ENCODE measurements at regions not wholly inside any gene's neighbourhood (a gene's known extent, or its start where the extent isn't known, plus 50 kb on each side); places are given as distances from the start of the nearest gene placed in this dataset.
"Not testable (repeated sequence)": the region's sequence is repeated elsewhere in the genome, so short reads cannot be mapped to it uniquely, and the experiment has no call there.

DNA sequence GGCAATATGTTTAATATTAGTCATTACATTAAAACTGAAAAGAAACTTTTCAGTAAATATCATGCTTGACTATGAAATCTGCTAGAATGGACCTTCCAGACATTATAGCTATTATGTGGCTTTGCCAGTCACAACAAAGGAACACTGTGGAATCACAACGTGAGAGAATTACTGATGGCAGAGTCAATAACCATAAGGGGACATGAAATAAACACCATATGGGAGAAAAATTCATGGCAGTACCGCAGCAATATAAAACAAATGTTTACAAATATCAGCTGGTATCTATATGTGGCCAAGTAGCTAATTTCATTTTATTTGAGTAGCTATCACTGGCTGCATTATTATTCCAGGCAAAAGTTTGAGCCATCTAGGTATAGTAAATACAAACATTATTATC is 1818.6 kb downstream of the PCDH9 start:
- H3K4me3 ChIP-seq (ENCODE audit: low read length): no peak overlapping the region
- no peak for DNase-seq (ENCODE audit: low read depth, low spot score)
- H3K27ac ChIP-seq (ENCODE audit: low read length): no peak overlapping the region
- no peaks in the 10 kb centered on the region for H3K4me1 ChIP-seq (ENCODE audit: control insufficient read depth, insufficient read depth, low read length)
- H3K9me3 ChIP-seq (ENCODE audit: control insufficient read depth, insufficient read depth, low read length): no peaks in the 10 kb centered on the region
- no peaks in the 10 kb centered on the region for H3K36me3 ChIP-seq (ENCODE audit: control insufficient read depth, insufficient read depth, low read length)
- no CpG with 5 or more reads among the region's 2 CpGs for WGBS (ENCODE audit: insufficient coverage, insufficient read length)
- no peaks in the 10 kb centered on the region for H3K27me3 ChIP-seq (ENCODE audit: control insufficient read depth, insufficient read depth, low read length)

- Histone ChIP-seq H3K27ac (ENCODE audit: low read length) (no peak overlapping the region), H3K4me1 (ENCODE audit: control insufficient read depth, insufficient read depth, low read length) (no peaks in the 10 kb centered on the region), H3K4me3 (ENCODE audit: low read length) (no peak overlapping the region), H3K9me3 (ENCODE audit: control insufficient read depth, insufficient read depth, low read length) (no peaks in the 10 kb centered on the region), H3K36me3 (ENCODE audit: control insufficient read depth, insufficient read depth, low read length) (no peaks in the 10 kb centered on the region), H3K27me3 (ENCODE audit: control insufficient read depth, insufficient read depth, low read length) (no peaks in the 10 kb centered on the region)
- no CpG with 5 or more reads among the region's 3 CpGs for WGBS (ENCODE audit: insufficient coverage, insufficient read length)
- no peak for DNase-seq (ENCODE audit: low read depth, low spot score)
Measured at GRCh38 chr13:65410791-65411190, 1819.3 kb downstream of the PCDH9 start.

DNA sequence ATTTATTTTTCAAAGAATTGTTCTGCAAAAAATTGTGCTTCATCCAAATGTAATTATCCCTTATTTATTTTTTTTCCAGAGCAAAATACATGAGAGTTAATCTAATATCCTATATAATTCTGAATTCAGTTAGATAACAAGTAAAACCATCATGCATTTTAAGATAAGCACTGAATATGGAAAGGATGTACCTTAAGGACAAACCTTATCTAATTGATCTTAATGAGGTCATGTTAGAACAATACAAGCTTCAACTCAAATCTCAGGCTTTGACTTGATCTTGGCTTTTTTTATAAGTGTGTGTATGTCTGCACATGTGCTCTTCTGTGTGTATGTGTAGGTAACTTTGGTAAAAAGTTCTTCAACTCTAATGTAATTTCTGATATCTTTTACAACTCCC is 1828.8 kb downstream of the PCDH9 start:
- Histone ChIP-seq H3K27ac (ENCODE audit: low read length) (no peak overlapping the region), H3K4me1 (ENCODE audit: control insufficient read depth, insufficient read depth, low read length) (no peaks in the 10 kb centered on the region), H3K9me3 (ENCODE audit: control insufficient read depth, insufficient read depth, low read length) (no peaks in the 10 kb centered on the region), H3K27me3 (ENCODE audit: control insufficient read depth, insufficient read depth, low read length) (no peaks in the 10 kb centered on the region), H3K4me3 (ENCODE audit: low read length) (no peak overlapping the region), H3K36me3 (ENCODE audit: control insufficient read depth, insufficient read depth, low read length) (no peaks in the 10 kb centered on the region)
- no peak for DNase-seq (ENCODE audit: low read depth, low spot score)

GRCh38 chr13:65400702-65401101 is 1829.4 kb downstream of the PCDH9 start:
- H3K9me3 ChIP-seq (ENCODE audit: control insufficient read depth, insufficient read depth, low read length): no peaks in the 10 kb centered on the region
- H3K27ac ChIP-seq (ENCODE audit: low read length): no peak overlapping the region
- WGBS (ENCODE audit: insufficient coverage, insufficient read length): no CpG with 5 or more reads among the region's 2 CpGs
- no peaks in the 10 kb centered on the region for H3K36me3 ChIP-seq (ENCODE audit: control insufficient read depth, insufficient read depth, low read length)
- H3K4me3 ChIP-seq (ENCODE audit: low read length): no peak overlapping the region
- H3K4me1 ChIP-seq (ENCODE audit: control insufficient read depth, insufficient read depth, low read length): no peaks in the 10 kb centered on the region
- no peak for DNase-seq (ENCODE audit: low read depth, low spot score)
- no peaks in the 10 kb centered on the region for H3K27me3 ChIP-seq (ENCODE audit: control insufficient read depth, insufficient read depth, low read length)

- no peaks in the 10 kb centered on the region for H3K36me3 ChIP-seq (ENCODE audit: control insufficient read depth, insufficient read depth, low read length)
- H3K27me3 ChIP-seq (ENCODE audit: control insufficient read depth, insufficient read depth, low read length): no peaks in the 10 kb centered on the region
- H3K4me1 ChIP-seq (ENCODE audit: control insufficient read depth, insufficient read depth, low read length): no peaks in the 10 kb centered on the region
- no peak overlapping the region for H3K4me3 ChIP-seq (ENCODE audit: low read length)
- no peaks in the 10 kb centered on the region; the same call in 1 of the 2 replicates for H3K9me3 ChIP-seq (ENCODE audit: control insufficient read depth, insufficient read depth, low read length)
- no CpG with 5 or more reads among the region's 6 CpGs for WGBS (ENCODE audit: insufficient coverage, insufficient read length)
- no peak overlapping the region for H3K27ac ChIP-seq (ENCODE audit: low read length)
- DNase-seq (ENCODE audit: low read depth, low spot score): no peak
Measured at GRCh38 chr13:65387743-65388347, 1842.3 kb downstream of the PCDH9 start.

GRCh38 chr13:65378943-65379519 is 1851.1 kb downstream of the PCDH9 start:
- no CpG with 5 or more reads among the region's 3 CpGs for WGBS (ENCODE audit: insufficient coverage, insufficient read length)
- no peak for DNase-seq (ENCODE audit: low read depth, low spot score)

GRCh38 chr13:65378484-65378883 is 1851.7 kb downstream of the PCDH9 start:
- no peak for DNase-seq (ENCODE audit: low read depth, low spot score)
- no CpG with 5 or more reads among the region's 1 CpG for WGBS (ENCODE audit: insufficient coverage, insufficient read length)
- Histone ChIP-seq H3K36me3 (ENCODE audit: control insufficient read depth, insufficient read depth, low read length) (no peaks in the 10 kb centered on the region), H3K27ac (ENCODE audit: low read length) (no peak overlapping the region), H3K4me1 (ENCODE audit: control insufficient read depth, insufficient read depth, low read length) (no peaks in the 10 kb centered on the region), H3K27me3 (ENCODE audit: control insufficient read depth, insufficient read depth, low read length) (no peaks in the 10 kb centered on the region), H3K4me3 (ENCODE audit: low read length) (no peak overlapping the region), H3K9me3 (ENCODE audit: control insufficient read depth, insufficient read depth, low read length) (no peaks in the 10 kb centered on the region)

More at GRCh38 chr13:65378943-65379519, 1851.1 kb downstream of the PCDH9 start:
- H3K4me1 ChIP-seq (ENCODE audit: control insufficient read depth, insufficient read depth, low read length): no peaks in the 10 kb centered on the region
- H3K27me3 ChIP-seq (ENCODE audit: control insufficient read depth, insufficient read depth, low read length): no peaks in the 10 kb centered on the region
- H3K4me3 ChIP-seq (ENCODE audit: low read length): no peak overlapping the region
- no peaks in the 10 kb centered on the region for H3K36me3 ChIP-seq (ENCODE audit: control insufficient read depth, insufficient read depth, low read length)
- H3K9me3 ChIP-seq (ENCODE audit: control insufficient read depth, insufficient read depth, low read length): no peaks in the 10 kb centered on the region
- no peak overlapping the region for H3K27ac ChIP-seq (ENCODE audit: low read length)

GRCh38 chr13:65368832-65369231 is 1861.3 kb downstream of the PCDH9 start:
- H3K27me3 ChIP-seq (ENCODE audit: control insufficient read depth, insufficient read depth, low read length): no peaks in the 10 kb centered on the region
- no CpG with 5 or more reads among the region's 6 CpGs for WGBS (ENCODE audit: insufficient coverage, insufficient read length)
- H3K4me1 ChIP-seq (ENCODE audit: control insufficient read depth, insufficient read depth, low read length): no peaks in the 10 kb centered on the region
- no peaks in the 10 kb centered on the region for H3K36me3 ChIP-seq (ENCODE audit: control insufficient read depth, insufficient read depth, low read length)
- no peaks in the 10 kb centered on the region for H3K9me3 ChIP-seq (ENCODE audit: control insufficient read depth, insufficient read depth, low read length)
- H3K4me3 ChIP-seq (ENCODE audit: low read length): no peak overlapping the region
- no peak for DNase-seq (ENCODE audit: low read depth, low spot score)
- H3K27ac ChIP-seq (ENCODE audit: low read length): no peak overlapping the region

GRCh38 chr13:65353951-65354350 is 1876.2 kb downstream of the PCDH9 start:
- no CpG with 5 or more reads among the region's 2 CpGs for WGBS (ENCODE audit: insufficient coverage, insufficient read length)
- Histone ChIP-seq H3K9me3 (ENCODE audit: control insufficient read depth, insufficient read depth, low read length) (no peaks in the 10 kb centered on the region), H3K36me3 (ENCODE audit: control insufficient read depth, insufficient read depth, low read length) (no peaks in the 10 kb centered on the region), H3K27ac (ENCODE audit: low read length) (no peak overlapping the region), H3K27me3 (ENCODE audit: control insufficient read depth, insufficient read depth, low read length) (no peaks in the 10 kb centered on the region), H3K4me1 (ENCODE audit: control insufficient read depth, insufficient read depth, low read length) (no peaks in the 10 kb centered on the region), H3K4me3 (ENCODE audit: low read length) (no peak overlapping the region)
- no peak for DNase-seq (ENCODE audit: low read depth, low spot score)

- not testable (repeated sequence) for H3K4me1 ChIP-seq (ENCODE audit: control insufficient read depth, insufficient read depth, low read length); H3K27ac ChIP-seq (ENCODE audit: low read length); H3K27me3 ChIP-seq (ENCODE audit: control insufficient read depth, insufficient read depth, low read length); H3K36me3 ChIP-seq (ENCODE audit: control insufficient read depth, insufficient read depth, low read length); H3K9me3 ChIP-seq (ENCODE audit: control insufficient read depth, insufficient read depth, low read length); DNase-seq (ENCODE audit: low read depth, low spot score); H3K4me3 ChIP-seq (ENCODE audit: low read length)
- WGBS (ENCODE audit: insufficient coverage, insufficient read length): no CpG with 5 or more reads among the region's 3 CpGs
Measured at GRCh38 chr13:65353150-65353549, 1877.0 kb downstream of the PCDH9 start.

GRCh38 chr13:65347420-65348030 is 1882.6 kb downstream of the PCDH9 start:
- H3K36me3 ChIP-seq (ENCODE audit: control insufficient read depth, insufficient read depth, low read length): no peaks in the 10 kb centered on the region
- H3K27me3 ChIP-seq (ENCODE audit: control insufficient read depth, insufficient read depth, low read length): no peaks in the 10 kb centered on the region
- no peaks in the 10 kb centered on the region for H3K9me3 ChIP-seq (ENCODE audit: control insufficient read depth, insufficient read depth, low read length)
- H3K27ac ChIP-seq (ENCODE audit: low read length): no peak overlapping the region
- H3K4me1 ChIP-seq (ENCODE audit: control insufficient read depth, insufficient read depth, low read length): no peaks in the 10 kb centered on the region
- H3K4me3 ChIP-seq (ENCODE audit: low read length): no peak overlapping the region
- WGBS (ENCODE audit: insufficient coverage, insufficient read length): no CpG with 5 or more reads among the region's 2 CpGs
- no peak for DNase-seq (ENCODE audit: low read depth, low spot score)

All from iPS DF 6.9 (cell line).